GM21367 (cell line): ENCODE measurements at regions not wholly inside any gene's neighbourhood (a gene's known extent, or its start where the extent isn't known, plus 50 kb on each side); places are given as distances from the start of the nearest gene placed in this dataset.

Source experiments
- ATAC-seq: cut with Tn5 transposase; IDR thresholded peaks from one replicate; pipeline ENCODE4 v1.9.1; 2021; ENCODE audit not compliant: unreplicated experiment

DNA sequence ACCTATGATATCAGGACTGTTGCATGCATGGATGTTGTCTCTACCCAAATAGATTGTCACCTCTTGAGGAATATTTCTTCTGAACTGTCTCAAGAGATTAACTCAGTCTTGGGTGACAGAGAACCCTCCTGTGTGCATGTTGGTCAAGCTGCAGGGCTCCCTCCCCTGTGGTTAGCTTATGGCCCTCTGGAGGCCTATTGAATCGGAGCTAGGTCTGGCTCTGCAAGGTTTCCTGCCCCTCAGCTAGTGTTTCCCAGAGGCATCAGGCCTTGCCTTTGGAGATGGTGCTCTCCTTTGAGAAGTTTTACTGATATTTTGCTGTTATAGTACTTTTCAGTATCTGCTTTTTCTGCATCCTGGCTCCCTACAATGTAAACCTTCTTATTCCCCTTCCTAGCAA is 769.2 kb upstream of the FAM98A start:
- no peak for ATAC-seq

DNA sequence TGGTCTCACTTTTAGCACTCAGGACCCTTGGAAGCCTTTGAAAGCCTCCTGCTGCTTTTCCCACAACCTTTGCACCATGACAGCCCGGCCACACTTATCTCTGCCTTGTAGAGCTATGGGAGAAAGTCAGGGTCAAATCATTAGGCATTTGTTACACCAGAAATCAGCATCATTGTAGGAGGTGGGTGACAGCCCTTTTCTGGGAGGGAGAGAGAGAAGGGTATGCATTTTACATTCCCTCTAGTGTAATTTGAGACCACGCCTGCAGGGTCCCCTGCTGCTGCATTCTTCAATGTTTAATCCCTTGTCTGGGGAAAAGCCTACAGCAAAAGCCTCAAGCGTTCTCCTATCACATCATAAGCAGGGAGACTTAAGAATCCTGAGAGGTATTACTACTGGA is 766.8 kb upstream of the FAM98A start:
- no peak for ATAC-seq

DNA sequence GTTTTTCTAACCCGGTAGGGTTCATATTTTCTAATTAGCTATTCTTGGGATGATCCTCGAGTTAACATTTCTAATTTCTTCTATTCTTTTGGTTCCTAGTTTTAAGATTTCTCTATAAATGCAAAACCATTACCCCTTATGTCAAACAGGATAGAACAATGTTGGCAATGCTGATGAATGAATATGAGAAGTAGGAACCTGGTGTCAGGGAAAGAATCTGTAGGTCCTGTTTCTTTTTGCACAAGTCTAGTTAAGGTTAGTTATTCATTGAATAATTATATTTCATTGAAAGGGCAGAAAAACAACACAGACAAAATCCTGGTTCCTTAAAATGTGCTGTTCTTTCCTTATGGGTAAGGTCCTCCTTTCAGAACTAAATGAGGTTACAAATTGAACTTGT is 766.4 kb upstream of the FAM98A start:
- no peak for ATAC-seq

DNA sequence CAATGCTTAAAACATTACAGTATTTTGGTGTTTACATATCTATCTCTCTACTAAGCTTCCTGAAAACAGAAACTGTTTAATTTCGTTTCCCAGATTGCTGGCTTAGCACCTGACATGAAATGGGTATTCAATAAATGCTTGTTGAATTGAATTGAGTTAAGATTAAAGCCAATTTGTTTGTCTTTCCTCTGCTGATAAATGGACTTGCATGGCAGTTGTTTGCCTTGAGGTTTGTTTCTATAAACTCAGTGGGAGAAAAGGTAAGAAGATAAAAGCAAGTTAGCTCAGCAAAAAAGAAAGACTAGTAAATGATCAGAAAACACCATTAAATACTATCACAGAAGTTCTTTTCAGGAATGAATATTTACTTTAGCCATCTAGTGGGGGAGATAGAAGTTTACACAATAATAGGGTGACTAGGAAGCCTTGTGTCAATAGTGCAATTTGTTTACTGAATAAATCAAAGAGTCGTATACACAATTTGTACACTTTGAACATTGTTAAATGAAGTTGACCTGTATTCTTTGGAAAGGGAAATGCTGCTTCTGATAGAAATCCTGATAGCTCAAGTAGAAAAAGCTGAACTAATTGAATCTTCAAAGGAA is 754.5 kb upstream of the FAM98A start:
- ATAC-seq, result no peak

DNA sequence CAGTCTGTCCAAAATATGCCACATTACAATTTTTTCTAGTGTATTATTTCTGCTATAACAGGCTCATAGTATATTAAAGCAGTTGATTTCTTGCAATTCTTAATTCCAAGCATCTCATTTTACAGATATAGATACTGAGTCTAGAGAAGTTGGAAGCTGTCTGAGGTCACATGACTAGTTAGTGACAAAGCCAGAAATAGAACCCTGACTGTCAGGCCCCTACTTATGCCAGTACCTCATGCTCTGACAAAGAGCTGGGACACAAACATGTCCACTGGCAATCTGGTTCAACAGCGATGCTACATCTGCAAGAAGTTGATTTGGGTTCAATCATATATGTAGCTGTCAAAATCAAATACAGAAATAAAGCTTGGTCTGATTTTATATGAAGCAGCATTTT is 750.4 kb upstream of the FAM98A start:
- no peak for ATAC-seq

DNA sequence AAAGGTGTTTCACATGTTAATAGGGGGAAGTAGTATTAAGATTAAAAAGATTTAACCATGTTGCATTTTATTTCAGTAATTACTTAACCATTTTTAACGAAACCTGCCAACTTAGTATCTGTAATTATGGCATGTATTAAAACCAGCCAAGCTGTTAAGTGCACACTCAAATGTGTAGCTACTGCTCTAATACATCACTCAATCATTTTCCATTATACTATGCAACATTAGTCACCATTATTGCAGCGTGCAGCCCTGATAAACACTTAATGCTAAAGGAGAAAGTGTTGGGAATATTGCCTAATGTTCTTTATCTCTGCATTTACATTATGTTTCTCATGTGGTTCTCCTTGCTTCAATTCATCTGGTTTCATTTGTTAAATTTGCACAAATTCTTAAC is 745.9 kb upstream of the FAM98A start:
- no peak for ATAC-seq

DNA sequence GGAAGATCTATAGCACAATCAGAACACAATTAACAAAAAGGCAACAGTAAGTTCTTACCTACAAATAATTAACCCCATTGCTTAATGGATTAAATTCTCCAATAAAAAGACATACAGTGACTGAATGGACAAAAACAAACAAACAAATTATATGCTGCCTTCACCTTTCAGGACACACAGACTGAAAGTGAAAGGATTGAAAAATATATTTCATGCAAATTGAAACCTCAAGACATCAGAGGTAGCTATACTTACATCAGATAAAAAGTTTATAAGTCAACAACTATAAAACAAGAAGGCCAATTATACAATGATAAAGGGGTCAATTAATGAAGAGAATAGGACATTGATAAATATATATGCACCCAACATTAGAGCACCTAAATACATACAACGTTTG is 741.2 kb upstream of the FAM98A start:
- no peak for ATAC-seq

DNA sequence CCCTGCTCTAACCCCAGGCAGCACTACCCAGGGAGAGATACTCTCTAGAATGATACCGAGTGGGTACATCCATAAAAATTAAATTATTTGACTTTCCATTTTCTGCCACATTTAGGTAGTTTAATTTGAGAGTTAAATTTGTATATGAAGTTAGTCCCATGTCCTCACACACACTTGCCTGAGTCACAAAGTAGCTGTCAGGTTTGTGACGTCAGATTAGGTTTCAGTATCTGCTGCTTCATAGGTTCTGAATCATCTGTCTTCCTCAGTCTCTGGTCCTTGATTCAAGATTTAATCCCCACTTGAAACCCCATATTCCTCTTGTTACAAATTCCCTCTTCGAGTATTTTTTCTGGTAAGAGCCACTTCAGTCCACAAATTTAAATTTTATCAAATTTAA is 738.6 kb upstream of the FAM98A start:
- no peak for ATAC-seq

DNA sequence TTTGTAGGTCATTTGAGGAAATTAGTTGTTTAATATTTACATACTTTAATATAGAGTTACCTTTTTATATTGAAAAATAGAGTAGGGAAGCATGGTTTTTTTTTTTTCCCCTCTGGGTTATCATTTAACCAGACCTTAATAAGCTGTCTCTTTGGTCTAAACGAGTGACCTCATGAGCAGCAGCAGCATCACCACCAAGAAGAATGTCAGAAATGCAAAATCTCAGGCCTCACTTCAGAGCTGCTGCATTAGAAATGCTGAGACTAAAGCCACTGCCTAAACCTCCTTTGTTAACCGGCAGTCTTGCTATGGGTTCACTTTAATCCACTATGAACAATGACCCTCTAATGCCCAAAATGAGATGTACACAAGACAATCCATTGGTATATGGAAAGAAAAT is 733.7 kb upstream of the FAM98A start:
- ATAC-seq, result no peak

DNA sequence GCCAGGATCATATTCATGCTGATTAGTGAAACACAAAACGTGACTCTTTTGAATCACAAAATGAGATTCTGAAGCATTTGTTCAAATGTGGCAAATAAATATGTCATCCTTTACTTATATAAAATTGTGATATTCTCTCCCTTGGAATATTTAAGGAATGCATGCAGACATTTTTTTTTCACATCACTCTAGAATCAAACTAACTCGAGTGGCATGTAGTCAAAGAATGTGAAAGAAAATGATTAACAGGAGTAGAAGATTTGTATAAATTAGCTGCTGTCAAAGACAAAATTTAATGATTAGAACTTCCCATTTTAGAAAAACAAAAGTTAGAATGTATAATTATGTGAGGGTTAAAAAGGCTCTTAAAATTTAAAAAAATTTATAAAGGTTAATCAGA is 721.0 kb upstream of the FAM98A start:
- no peak for ATAC-seq

DNA sequence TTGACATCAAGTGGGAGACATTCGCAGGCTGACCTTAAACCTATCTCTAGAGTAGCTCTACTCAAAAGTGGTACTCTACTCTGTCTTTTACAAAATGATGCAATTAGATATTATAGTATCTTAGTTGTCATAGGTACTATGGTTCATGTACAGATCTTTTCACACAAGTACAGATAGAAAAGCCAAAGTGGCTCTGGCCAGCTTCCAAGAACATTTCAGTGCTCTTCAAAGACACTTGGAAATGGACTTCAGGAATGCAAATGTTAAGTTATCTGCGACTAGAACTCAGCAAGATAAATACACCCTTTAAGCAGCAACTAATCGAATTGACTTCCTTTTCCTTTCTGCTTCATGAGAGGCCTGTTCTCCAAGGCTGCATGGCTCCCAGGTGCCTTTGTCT is 718.7 kb upstream of the FAM98A start:
- no peak for ATAC-seq

DNA sequence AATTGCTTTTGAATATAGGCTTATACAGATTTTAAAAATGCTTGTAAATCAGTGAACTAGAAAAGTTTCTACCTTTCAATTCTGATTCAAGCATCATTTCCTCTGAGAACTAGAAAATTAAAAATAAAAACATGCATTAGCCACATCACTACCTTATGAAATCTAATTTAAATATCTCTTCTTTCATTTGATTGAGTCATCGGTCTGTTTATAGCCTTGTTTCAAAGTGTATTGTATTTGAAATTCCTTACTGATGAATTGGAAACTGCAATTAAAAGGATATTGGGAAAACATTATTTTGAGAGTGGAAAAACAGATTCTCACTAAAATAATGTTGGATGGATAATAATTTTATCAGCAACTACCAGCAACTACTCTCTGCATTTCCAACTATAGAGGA is 717.7 kb upstream of the FAM98A start:
- ATAC-seq, result no peak

DNA sequence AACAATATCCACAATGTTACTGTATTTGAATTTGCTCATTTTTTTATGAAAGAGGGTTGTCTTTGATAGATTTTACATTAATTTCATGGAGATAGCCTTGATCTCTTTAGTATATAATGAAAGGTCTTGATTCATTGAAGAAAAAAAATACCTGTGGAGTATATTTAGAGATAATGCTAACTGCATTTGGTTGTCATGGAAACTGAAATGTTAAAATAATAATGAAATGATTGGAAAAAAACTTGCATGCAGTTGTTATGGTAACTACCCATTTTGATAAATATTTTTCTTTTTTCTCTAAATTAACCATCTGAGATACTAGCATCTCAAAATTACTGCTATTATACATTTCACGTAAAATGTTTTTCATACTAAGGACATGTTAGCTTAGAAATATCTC is 712.7 kb upstream of the FAM98A start:
- no peak for ATAC-seq

DNA sequence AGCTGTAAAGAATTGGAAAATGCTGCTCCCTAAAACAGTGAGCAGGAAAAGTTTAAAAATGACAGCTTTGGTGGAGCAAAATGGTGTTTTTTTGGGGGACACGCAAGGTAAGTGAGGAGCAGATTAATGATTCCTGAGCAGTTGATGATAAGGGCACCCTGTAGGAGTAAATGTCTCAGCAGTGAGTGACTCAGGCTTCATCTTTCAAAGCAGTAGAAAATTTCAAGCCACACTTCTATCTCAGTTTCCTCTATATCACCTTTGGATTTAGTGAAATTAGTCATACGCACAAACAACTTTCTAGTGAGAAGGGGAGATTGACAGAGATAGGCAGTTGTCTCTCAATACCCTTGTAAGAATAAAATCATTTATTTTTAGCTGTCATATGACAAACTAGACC is 709.0 kb upstream of the FAM98A start:
- ATAC-seq, result no peak

DNA sequence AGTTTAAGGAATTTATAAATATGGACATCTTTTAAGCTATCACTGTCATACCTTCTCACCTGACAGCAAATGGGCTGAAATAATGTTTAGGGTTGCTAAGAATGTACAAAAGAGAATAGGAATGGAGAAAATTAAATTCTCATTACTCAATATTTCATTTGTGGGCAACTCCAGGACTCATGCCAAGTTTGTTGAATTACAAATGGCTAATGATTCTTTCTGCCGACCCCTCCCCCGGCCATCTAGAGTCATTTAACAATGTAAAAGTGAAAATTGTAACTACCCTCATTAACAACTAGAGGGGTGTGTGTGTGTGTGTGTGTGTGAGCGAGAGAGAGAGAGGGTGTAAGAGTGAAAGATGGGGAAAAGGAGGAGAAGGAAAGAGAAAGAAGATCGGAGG is 708.5 kb upstream of the FAM98A start:
- ATAC-seq, result no peak

DNA sequence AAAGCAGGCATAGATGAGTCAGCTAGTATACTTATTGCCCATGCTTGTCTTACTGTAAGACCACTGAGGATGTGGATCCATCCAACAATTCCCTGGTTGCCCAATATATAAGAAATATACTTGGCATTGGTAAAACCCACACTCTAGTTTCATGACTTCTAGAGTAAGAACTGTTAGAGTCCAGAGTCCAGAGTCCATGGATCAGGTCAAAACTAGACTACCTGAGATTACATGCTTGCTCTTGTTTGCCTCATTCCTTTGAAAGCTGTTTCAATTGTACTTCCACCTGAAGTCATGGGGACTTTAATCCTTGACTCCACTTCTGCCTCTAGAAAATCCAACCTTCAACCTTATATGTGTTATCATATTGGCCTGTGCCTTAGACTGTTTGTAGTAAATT is 707.6 kb upstream of the FAM98A start:
- no peak for ATAC-seq

DNA sequence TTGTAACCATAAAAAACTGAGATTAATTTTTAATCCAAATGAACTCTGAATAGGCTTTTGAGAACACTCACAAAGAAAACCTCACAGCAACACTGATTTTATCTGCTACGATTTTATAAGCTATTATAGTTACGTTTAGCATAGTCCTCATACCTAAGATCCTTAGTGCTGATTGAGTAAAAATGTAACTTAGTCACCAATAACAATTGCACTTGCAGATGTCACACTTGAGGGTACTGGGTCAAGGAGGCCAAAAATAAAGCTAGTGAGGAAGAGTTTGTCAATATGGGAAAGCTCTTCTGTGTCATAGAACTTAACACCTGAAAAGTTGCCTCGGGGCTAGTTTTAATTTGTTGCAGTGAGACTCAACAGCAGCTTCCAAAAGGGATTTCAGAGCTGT is 706.5 kb upstream of the FAM98A start:
- no peak for ATAC-seq

DNA sequence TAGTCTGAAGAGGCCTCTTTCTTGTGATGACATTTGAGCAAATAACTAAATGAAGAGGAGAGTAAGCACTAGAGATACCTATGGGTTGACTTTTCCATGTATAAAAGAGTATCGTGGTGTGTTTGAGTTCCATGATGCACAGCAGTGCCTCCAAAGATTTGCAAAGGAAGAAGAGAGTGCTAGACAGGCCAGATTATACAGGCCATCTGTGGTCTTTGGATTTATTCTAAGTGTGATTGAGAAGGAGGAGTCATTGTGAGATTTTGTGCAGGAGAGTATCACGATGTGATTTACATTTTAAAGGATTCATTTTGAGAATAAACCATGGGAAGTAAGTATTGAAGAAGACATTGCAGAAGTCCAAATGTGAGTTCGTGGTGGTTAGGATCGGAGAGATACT is 695.9 kb upstream of the FAM98A start:
- ATAC-seq, result no peak

DNA sequence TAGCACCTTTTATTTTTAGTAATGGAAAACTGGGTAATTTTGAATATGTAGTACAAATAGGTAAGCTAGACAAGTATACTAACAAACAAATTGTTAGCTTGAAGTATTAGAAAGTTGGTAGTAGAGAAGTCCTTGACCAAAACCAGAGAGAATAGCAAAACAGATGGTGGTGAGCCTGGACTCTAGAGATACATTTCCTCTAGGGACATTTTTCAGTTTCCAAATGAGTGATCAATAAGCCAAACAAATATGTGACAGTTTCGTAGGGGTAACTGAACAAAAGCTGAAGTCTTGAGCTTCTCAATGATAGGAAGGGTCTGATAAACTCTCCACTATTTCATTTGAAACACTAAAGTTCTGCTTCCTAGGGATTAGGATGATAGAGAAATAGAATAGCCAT is 692.0 kb upstream of the FAM98A start:
- ATAC-seq, result no peak

DNA sequence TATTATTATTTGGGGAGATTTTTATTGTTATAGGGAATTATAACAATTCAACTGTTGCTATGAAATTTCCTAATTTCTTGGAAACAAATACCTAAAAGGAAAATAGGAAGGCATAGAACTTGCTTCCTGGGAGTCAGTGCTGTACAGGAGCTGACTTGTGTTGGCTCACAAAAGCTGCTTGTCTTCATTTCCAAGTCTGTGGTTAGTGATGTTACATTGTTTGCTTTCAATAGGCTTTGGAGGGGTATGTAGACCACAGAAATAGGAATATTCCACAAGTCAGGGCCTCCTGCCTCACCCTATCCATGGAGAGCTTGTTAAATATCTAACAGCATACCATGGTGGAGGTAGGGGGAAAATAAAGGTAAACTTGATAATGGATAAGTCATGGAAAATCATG is 688.9 kb upstream of the FAM98A start:
- ATAC-seq, result no peak

DNA sequence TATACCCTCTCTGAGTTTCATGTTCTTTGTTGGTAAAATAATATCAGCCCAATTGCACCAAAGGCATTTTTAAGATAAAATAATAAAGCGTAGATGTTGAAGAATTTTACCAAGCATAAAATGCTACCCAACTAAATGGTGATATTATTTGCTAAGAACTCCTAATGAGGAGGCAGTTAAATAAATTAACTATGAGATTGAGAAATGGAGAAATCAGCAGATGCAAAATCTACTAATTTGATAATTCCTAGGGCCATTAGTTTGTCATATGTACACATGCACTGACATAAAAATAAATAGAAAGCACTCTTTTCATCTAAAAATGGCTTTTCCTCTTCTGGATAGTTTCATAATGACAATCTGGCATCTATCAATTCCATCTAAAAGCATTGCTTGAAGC is 681.5 kb upstream of the FAM98A start:
- no peak for ATAC-seq

DNA sequence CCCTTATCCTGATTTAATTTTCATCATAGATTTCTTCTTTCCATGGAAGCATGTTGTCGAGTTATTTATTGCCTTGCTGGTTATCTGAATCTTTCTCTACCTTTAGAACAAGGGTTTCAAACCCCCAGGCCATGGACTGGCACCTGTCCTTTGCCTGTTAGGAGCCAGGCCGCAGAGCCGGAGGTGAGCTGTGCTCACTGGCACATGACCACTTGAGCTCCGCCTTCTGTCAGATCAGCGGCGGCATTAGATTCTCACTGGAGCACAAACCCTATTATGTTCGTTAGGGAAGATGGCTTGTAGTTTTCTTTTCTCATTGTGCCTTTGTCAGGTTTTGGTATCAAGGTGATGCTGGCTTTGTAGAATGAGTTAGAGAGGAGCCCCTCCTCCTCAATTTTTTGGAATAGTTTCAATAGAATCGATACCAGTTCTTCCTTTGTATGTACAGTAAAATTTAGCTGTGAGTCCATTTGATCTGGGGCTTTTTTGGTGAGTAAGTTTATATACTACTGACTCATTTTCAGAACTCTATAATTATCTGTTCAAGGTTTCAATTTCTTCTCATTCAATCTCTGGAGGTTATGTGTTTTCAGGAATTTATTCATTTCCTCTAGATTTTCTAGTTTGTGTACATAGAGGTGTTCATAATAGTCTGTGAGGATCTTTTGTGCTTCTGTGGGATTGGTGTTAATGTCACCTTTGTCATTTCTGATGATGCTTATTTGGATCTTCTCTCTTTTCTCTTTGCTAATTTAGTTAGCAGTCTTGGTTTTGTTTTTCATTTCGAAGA is 668.0 kb upstream of the FAM98A start:
- ATAC-seq, result peak; percentile 71

DNA sequence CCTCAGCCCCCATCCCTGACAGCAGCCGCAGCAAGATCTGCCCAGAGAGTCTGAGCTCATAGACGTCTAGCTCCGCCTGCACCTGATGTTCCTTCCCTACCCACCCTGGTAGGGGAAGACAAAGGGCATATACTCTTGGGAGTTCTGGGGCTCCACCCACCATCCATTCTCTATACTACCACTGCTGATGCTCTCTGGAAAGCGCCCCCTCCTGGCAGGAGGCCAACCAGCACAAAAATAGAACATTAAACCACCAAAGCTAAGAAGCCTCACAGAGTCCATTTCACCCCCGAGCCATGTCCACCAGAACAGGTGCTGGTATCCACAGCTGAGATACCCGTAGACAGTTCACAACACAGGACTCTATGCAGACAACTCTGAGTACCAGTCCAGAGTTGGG is 662.6 kb upstream of the FAM98A start:
- no peak for ATAC-seq
